ENCODE measurements at regions not wholly inside any gene's neighbourhood (a gene's known extent, or its start where the extent isn't known, plus 50 kb on each side); places are given as distances from the start of the nearest gene placed in this dataset.

DNA sequence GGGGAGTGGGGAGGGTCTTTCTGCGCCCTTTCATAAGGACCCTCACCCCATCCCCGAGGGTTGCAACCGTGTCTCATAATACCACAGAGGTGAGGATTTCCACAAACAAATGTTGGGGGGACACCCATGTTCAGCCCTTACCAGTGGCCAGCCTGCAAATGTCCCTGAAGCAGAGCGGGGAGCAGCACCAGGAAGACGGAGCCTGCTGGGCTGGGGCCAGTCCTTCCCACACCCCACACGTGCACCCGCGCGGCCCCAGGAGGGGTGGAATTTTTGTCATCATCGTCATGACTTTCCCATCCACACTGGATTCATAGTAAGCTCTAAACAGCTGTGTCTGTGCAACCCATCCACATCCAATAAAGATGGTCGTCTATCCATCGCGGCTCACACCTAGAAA is 409.8 kb downstream of the BRD1 start:
- TF ChIP-seq, protein P1, sequence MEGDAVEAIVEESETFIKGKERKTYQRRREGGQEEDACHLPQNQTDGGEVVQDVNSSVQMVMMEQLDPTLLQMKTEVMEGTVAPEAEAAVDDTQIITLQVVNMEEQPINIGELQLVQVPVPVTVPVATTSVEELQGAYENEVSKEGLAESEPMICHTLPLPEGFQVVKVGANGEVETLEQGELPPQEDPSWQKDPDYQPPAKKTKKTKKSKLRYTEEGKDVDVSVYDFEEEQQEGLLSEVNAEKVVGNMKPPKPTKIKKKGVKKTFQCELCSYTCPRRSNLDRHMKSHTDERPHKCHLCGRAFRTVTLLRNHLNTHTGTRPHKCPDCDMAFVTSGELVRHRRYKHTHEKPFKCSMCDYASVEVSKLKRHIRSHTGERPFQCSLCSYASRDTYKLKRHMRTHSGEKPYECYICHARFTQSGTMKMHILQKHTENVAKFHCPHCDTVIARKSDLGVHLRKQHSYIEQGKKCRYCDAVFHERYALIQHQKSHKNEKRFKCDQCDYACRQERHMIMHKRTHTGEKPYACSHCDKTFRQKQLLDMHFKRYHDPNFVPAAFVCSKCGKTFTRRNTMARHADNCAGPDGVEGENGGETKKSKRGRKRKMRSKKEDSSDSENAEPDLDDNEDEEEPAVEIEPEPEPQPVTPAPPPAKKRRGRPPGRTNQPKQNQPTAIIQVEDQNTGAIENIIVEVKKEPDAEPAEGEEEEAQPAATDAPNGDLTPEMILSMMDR (IDR thresholded peaks at IDR 0.05; ENCODE audit: control insufficient read depth, extremely low read depth, insufficient read depth): no peak
- H3K4me3 ChIP-seq (ENCODE audit: low read depth, low read length): no peak overlapping the region

DNA sequence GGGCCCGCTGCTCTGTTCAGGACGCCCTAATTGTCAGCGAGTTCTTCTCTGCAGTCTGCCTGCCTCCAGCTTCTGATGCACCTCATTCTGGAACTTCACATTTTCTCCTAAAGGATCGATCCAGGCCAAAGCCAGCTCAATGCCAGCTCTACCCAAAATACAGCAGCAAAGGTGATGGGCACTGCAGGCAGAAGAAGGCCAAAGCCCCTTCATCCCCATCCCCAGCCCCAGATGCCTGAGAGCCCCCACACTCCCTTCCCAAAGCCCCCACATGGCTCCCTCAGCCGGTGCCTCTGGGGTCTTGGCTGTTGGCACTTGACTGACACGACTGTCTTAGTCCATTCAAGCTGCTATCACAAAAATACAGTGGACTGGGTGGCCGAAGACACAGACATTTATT is 410.3 kb downstream of the BRD1 start:
- H3K4me3 ChIP-seq (ENCODE audit: low read depth, low read length): no peak overlapping the region
- TF ChIP-seq, protein P1 (IDR thresholded peaks at IDR 0.05; ENCODE audit: control insufficient read depth, extremely low read depth, insufficient read depth): no peak
- DNase-seq (ENCODE audit: low read depth): no peak

More for the DNA sequence above, 409.8 kb downstream of the BRD1 start:
- no peak for DNase-seq (ENCODE audit: low read depth)

DNA sequence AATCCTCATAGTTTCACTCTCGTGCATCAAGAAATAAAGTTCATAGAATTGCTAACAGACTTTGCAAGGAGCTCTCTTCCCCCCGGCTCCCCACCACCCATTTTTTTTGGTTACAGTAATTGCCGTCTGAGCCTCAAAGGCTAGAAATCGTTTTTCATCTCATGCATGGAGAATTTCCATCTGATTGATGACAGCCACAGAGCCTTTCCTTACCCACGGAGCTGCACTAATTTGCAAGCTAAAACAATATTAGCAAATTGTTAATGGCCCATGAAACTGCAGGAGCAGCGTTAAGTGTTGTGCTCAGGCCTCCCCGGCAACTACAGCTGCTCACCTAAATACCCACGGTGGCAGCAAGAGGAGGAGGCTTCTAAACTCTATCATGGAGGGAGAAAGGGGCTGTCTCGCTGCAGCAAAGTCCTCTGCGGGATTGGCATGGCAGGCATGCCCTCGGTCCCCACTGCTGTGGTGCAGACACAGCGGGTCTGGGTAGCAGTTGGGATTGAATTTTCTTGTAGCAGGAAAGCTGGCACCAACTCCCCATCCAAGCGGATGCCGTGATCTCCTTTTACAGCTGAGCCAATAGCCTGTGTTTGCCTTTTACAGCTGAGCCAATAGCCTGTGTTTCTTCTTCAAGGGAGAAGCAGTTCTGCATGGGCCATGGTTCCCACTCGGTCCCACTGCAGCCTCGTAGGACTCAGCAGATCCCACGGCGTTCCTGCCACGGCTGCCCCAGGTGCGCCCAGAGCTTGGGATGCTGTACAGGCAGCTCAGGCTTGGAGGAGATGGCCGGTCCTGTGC is 412.3 kb downstream of the BRD1 start:
- TF ChIP-seq, protein P1 (IDR thresholded peaks at IDR 0.05; ENCODE audit: control insufficient read depth, extremely low read depth, insufficient read depth): no peak
- DNase-seq (ENCODE audit: low read depth): no peak
- no peak overlapping the region for H3K4me3 ChIP-seq (ENCODE audit: low read depth, low read length)

DNA sequence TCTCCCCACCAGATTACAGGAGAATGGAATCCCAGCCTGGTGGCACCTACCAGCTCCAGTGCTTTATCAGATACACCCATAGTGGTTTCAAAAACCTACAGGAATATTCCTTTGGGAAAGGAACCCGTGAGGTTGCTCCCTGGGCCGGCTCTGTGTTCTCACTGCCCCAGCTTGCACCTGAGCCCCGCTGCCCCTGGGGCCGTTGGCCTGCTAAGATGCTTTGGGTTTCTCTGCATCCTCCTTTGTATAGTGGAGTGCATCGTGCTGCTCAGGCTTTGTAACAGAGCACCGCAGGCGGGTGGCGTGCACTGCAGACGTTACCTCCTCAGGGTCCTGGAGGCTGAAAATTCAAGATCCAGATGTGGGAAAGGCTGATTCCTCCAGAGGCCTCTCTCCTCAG is 414.1 kb downstream of the BRD1 start:
- no peak for DNase-seq (ENCODE audit: low read depth)
- TF ChIP-seq, protein P1 (IDR thresholded peaks at IDR 0.05; ENCODE audit: control insufficient read depth, extremely low read depth, insufficient read depth): no peak
- H3K4me3 ChIP-seq (ENCODE audit: low read depth, low read length): no peak overlapping the region

DNA sequence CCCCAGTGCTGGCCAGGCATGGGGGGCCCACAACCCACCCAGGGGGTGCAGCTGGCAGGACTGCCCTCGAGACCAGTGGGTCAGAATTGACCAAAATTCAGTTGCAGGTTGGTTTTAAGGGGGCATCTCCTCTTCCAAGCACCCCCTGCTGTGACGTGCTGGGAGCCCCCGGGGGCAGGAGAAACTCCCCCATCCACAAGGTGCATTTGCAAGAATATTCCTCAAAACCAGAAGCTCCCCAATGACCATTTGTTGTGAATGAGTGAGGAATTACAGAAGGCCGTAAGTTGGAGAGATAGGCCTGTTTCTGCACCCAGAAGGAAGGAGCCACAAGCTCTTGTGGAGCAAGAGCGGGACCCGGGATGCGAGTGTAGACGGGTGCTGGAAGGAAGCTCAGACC is 414.5 kb downstream of the BRD1 start:
- DNase-seq (ENCODE audit: low read depth): no peak
- no peak overlapping the region for H3K4me3 ChIP-seq (ENCODE audit: low read depth, low read length)
- TF ChIP-seq, protein P1 (IDR thresholded peaks at IDR 0.05; ENCODE audit: control insufficient read depth, extremely low read depth, insufficient read depth): no peak

DNA sequence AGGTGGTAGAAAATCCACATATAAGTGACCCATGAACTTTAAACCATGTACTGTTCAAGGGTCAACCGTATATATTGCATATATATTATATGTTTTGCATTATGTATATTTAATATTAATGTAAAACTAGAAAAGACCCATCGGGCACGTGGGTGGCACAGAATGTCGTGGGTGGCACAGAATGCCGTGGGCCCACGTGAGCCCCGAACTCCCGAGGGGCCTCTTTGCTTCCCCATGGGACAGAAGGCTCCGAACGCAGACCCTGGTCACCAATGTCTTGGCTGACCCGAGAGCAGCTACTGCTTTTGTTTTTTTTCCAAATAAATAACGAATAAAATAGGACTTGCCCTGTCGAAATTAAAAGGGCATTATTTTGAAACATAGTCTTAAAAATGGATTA is 415.4 kb downstream of the BRD1 start:
- no peak for DNase-seq (ENCODE audit: low read depth)
- TF ChIP-seq, protein P1 (IDR thresholded peaks at IDR 0.05; ENCODE audit: control insufficient read depth, extremely low read depth, insufficient read depth): no peak
- no peak overlapping the region for H3K4me3 ChIP-seq (ENCODE audit: low read depth, low read length)

DNA sequence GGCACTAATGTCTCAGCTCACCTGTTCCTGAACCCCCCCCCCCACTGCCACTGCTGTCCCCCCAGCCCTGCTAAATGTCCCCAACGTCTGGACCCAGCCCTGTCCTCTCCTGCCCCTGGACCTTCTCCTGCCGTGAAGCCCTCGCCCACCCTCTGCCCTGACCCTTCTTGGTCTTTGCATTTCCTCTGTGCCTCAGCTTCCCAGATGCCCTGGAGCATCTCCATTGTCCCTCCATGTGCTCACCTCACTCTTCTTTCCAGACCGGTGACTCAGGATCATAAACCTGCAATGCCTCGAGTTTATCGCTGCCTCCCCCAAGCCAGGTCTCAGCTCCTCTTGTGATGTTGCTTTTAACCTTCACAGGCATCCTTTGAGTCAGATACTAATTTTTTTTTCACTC is 416.4 kb downstream of the BRD1 start:
- H3K4me3 ChIP-seq (ENCODE audit: low read depth, low read length): no peak overlapping the region
- DNase-seq (ENCODE audit: low read depth): no peak
- TF ChIP-seq, protein P1 (IDR thresholded peaks at IDR 0.05; ENCODE audit: control insufficient read depth, extremely low read depth, insufficient read depth): no peak
